ENCODE measurements at regions not wholly inside any gene's neighbourhood (a gene's known extent, or its start where the extent isn't known, plus 50 kb on each side); places are given as distances from the start of the nearest gene placed in this dataset.

DNA sequence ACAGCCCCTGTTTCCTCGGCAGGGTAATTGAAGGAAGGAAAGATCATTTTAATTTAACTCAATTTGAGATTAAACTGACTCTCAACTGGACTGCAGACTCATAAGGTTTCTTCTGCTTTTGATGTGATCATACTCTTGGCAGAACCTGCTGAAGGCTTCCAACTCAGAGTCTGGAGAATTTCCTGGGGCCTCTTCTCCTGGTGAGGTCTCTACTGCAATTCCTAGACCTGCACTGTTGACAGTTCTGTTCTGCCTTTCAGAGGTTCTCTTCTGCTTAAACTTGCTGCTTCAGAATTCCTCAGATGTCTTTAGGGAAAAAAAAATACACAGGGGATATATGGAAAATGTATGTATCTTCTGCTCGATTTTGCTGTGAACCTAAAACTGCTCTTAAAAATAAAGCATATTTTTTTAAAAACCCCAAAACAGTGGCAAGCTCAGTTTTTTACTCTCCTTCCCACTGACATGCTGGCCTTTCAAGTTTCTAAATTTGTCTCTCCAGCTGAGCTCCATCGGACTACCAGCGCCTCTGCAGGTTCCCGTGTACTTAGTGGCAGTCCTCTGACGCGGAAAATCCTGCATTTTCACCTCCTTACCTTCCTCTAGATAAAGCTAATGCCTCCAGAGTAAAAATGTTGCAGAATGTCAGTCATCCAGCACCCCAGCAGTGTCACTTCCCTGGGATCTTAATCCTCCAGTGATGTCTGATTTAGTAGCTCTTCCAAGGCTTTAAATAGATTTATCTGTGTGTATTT lies 733.5 kb upstream of the SGCG start:
- TF ChIP-seq EZH2 (IDR thresholded peaks at IDR 0.05; ENCODE audit: low read depth, unreplicated experiment) (no peak), CREB1 (CRISPR knock-in tag; IDR thresholded peaks at IDR 0.05; ENCODE audit: low read depth) (no peak), ETS1 (IDR thresholded peaks at IDR 0.05) (no peak), NANOG (IDR thresholded peaks at IDR 0.05; ENCODE audit: borderline replicate concordance) (no peak), EZH2phosphoT487 (IDR thresholded peaks at IDR 0.05; ENCODE audit: unreplicated experiment) (no peak)
- TF ChIP-seq, protein P1, sequence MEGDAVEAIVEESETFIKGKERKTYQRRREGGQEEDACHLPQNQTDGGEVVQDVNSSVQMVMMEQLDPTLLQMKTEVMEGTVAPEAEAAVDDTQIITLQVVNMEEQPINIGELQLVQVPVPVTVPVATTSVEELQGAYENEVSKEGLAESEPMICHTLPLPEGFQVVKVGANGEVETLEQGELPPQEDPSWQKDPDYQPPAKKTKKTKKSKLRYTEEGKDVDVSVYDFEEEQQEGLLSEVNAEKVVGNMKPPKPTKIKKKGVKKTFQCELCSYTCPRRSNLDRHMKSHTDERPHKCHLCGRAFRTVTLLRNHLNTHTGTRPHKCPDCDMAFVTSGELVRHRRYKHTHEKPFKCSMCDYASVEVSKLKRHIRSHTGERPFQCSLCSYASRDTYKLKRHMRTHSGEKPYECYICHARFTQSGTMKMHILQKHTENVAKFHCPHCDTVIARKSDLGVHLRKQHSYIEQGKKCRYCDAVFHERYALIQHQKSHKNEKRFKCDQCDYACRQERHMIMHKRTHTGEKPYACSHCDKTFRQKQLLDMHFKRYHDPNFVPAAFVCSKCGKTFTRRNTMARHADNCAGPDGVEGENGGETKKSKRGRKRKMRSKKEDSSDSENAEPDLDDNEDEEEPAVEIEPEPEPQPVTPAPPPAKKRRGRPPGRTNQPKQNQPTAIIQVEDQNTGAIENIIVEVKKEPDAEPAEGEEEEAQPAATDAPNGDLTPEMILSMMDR (conservative IDR thresholded peaks at IDR 0.05; ENCODE audit: low read depth in 2 of 2) = no peak

Measured in GM23338 (cell line).